HG03469 (cell line): ENCODE measurements at regions not wholly inside any gene's neighbourhood (a gene's known extent, or its start where the extent isn't known, plus 50 kb on each side); places are given as distances from the start of the nearest gene placed in this dataset.

Experiments
- ATAC-seq: cut with Tn5 transposase; IDR thresholded peaks from one replicate; pipeline ENCODE4 v1.9.1; 2021; ENCODE audit warnings: mild to moderate bottlenecking, moderate library complexity, moderate number of reproducible peaks; ENCODE audit not compliant: unreplicated experiment

DNA sequence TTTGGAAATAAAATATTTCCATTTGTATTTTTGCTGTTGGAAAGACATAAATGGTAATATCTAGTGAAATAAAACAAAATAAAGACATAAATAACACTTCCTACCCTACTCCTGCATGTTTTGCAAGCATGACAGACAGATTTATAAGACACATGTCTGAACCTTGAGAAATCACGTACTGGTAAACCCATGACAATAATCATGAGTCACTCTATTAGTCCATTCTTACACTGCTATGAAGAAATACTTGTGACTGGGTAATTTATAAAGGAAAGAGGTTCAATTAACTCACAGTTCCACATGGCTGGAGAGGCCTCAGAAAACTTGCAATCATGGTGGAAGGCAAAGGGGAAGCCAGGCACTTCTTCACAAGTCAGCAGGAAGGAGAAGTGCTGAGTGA is 942.2 kb downstream of the REEP3 start:
- no peak for ATAC-seq

DNA sequence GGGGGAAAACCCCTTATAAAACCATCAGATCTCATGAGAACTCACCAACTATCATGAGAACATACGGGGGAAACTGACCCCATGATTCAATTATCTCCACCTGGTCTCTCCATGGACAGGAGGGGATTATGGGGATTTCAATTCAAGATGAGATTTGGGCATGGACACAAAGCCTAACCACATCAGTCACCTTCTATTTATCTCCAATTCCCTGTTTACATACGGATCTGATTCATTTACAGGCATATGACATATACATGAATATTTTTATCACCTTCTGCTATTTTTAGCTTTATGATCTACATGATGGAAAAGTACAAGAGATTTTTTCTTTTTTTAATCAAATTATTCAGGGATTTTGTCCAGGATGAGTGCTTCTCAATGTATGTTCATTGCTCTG is 944.5 kb downstream of the REEP3 start:
- no peak for ATAC-seq

DNA sequence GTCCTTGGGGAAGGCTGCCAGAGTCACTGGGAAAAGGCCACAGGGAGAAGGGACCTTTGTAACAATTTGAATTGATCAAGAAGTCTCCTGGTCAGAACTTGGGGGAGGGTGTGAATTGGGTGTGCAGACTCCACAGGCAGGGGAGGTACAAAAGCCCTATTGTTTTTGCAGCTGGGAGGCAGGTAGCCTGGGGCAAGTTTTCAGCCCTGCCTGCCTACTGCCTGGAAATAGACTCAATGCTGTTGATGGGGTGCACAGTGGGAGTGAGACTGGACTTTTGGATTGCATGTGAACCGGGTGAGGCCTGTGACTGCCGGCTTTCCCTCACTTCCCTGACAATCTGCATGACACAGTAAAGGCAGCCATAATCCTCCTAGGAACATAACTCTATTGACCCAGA is 947.0 kb downstream of the REEP3 start:
- no peak for ATAC-seq

DNA sequence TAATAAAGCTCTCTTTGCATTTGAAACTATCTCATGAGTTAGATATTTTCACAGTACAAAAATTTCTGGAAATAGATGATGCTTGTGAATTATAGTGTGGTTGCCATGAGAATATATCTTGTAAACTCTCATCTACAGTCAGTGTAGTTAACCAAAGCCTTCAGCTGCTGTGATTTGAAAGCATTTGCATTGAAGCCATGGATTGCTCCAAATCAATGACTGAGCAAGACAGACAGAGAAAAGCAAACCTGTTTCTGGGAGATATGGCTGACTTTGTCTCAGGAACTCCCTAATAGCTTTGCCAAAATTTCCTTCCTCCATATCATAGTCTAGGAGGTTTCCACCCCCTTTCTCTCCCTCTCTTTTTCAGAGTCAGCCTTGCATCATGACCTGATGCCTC is 955.3 kb downstream of the REEP3 start:
- no peak for ATAC-seq

DNA sequence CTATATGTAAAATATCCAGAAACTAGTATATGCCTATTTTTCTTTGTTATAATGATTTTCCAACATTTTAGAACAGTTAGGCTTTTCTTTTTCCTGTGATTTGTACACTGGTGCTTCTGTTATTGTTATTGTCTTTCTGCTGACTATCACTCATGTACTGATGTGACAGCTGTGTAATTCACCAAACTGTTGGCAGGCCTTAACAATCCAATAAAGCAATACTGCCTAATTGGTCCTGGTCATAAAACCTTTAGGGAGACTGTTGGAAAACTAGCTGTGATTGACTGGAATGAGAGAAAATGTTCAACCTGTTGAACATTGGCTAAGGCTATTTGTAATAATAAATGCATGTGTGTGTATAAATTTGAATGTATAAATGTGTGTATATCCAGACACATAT is 956.6 kb downstream of the REEP3 start:
- no peak for ATAC-seq

DNA sequence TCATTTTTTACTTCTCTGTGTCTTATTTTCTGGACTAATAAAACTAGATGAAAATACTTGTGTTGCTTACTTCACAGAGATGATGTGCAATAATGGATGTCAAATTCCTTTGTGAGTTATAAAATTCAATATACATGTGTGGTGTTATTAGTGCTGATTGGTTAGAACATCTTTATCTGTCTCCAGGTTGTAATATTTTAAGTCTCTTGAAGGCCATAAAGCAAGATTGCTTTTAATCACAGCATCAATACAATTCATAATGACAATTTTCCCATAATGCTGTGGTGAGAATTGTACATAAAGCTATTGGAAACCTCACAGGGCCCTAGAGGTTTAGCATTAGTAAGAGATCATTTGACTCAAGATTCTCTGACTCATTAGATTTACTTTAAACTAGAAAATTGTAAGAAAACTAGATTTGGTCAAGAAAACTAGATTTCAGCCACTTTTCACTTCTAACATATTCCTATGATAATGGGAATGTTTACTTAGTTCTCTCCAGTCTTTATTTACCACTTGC is 963.7 kb downstream of the REEP3 start:
- no peak for ATAC-seq

DNA sequence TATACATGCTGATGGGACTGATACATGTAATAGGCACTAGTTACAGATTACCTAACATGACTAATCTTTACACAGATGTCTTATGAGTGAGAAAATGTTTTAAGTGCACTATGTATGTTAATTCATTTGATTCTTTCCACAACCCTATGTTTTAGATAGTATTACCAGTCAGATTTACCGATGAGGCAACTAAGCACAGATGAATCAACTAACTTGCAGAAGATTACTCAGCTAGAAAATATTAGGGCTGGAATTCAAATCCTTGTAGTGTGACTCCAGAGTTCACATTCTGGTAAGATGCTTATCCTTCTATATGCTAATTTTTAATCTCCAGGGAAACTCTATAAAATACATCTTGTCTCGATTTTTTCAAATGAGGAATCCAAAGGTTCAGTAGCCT is 964.9 kb downstream of the REEP3 start:
- no peak for ATAC-seq

DNA sequence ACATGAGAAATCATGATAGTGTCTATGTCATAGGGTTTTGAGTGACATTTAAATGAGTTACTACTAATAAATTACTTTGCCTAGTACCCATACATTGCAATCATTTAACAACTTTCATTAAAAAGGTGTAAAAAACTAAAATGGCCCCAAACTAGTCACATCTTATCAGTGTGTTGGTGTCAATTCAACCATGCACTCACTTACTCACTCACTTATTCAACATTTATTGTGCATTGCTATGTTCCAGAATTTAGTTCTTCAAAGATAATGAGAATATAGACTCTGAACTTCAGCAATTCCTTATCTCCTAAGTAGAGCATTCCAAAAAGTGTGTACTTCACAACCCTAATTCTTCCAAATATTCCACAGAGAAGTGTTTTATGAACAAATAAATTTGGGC is 965.7 kb downstream of the REEP3 start:
- no peak for ATAC-seq

DNA sequence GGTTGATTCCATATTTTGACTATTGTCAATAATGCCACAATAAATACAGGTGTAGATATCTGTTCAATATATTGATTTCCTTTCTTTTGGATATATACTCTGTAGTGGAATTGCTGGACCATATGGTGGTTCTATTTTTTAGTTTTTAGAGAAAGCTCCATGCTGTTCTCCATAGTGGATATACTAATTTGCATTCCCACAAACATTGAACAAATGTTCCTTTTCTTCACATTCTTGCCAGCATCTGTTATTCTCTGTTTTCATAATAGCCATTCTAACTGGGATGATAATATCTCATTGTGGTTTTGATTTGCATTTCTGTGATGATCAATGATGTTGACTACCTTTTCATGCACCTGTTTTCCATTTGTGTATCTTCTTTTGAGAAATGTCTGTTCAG is 973.7 kb downstream of the REEP3 start:
- ATAC-seq = no peak

DNA sequence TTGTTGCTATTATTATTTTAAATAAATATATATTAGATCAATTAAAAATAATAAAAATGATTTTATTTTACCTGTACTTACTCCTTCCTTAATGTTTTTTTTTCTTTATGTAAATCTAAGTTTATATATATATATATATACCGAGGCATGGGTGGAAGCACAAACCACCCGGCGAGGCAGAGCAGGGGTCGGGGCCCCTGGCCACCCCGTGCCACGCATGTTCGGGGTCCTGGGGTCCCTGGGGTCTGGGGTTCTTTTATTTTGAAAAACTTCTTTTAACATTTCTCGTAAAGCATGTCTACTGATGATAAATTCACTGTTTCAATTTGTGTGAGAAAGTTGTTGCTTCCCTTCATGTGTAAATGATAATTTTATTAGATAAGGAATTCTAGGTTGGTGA is 976.1 kb downstream of the REEP3 start:
- no peak for ATAC-seq

DNA sequence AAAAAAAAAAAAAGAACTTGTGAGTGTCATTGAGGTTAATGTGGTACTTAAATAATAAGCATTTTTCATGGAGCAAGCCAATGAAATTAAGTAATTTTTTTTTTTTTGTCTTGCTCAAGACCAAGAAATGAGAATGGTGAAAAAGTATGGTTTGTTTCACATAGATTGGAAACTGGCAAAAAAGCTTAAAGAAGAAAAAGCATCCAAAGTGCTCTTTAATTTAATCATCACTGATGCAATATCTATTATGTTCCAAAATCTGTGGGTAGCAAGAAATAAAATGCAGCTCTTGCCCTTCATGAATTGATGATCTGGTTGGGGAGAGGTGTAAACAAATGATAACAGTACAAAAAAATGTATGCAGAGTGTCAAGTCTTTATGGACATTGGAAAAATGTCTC is 980.6 kb downstream of the REEP3 start:
- ATAC-seq = no peak

DNA sequence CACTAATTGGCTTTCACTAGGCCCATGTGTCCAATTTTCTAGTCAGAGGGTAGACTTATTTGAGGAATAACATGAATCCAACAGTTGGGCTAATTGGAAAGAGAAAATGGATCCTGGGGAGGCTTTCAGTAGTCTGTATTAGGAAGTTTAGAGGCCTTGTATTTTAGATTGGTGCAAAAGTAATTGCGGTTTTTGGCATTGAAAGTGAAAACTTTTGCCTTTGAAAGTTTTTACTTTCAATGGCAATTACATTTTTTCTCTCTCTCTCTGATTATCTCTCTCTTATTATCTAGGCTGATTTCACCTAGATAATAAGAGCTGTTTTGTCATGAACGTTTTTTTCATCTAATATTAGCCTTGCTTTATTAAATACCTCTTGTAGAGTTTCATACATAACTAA is 981.7 kb downstream of the REEP3 start:
- no peak for ATAC-seq

DNA sequence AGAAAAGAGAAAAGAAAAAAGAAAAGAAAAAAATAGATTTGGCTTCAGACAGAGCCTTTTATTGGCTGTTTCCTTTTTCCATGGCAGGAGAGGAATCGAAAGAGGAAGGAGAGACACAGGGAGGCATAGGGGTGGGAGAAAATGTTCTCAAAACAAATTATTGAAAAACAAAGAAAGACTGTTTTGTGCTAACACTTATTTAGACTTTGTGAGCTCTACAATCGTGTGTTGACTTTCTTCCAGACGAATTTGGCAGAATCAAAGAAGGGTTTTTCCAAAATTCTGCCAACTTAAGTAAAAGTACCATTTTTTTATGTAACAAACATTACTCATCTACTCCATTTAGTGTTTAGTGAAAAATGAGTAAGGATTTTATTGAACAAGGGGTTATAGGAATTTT is 982.2 kb downstream of the REEP3 start:
- no peak for ATAC-seq

DNA sequence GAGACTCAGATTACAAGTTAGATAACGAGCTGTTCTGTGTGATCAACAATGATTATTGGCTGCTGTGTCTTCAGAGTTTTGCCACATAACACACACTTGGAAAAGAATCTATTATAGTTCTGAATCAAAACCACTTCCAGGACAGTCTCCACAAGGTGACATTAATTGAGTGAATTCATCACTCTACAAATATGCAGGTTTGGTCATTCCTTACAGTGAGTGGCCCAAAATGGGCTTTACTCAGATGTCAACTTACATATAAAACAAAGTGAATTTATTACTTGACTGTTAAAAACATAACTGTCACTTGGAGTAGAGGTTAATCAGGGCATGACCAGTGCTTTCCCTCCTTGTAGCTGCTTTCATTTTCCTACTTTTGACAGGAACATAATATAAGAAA is 984.3 kb downstream of the REEP3 start:
- ATAC-seq = no peak

DNA sequence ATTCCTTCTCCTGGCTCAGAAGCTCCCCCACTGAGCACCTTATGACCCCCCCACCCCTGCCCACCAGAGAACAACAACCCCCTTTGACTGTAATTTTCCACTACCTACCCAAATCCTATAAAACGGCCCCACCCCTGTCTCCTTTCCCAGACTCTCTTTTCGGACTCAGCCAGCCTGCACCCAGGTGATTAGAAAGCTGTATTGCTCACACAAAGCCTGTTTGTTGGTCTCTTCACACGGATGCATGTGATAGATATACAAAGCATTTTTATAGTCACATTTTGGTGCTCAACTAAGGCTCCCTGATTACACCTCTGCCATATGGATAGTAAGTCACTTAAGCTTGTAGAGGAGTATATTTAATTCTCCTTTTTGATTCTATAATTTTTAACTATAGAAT is 985.8 kb downstream of the REEP3 start:
- no peak for ATAC-seq

DNA sequence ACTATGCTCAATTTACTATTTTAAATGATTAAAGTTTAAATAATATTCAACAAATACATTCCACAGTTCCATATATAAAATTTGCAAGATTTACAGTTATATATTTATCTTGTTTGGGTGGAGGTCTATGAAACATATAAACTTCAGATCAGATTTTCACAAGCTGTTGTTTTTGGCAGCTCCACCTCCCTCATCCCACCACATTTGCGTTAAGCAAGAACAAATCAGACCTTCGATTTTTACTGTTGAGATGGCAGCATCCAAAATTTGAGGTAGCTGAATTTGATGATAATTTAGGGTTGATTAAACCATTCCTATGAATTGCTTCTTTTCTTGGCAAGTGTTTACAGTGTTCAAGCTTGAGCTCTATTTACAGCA is 986.4 kb downstream of the REEP3 start:
- ATAC-seq = no peak

DNA sequence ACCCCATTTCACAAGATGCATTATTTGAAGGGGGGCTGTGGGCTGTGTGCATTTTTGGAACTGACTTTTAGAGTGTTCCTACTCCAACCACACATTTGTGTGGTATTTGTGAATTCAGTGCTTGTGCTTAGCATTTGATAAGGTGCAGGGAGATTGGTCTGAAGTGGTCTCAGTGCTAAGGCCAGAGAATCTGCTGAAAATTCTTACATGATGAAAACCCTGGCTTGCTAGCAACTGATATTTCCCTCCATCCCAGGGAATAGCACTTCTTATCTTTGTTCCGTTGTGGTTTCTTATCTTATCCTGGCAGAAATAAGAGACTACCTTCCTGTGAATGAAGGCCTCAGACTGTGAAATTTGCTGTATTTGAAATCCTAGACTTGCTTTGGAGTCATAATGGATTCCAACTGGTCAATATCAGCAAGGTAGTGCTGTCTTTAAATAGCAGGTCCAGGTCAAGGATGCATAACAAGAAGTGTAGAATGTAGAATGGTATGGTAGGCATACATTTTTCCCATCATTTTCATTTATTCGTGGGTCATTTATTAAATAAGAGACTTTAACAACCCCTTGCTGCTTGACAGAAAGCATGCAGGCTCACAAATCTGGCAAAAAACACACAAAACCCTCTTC is 986.9 kb downstream of the REEP3 start:
- ATAC-seq = no peak

DNA sequence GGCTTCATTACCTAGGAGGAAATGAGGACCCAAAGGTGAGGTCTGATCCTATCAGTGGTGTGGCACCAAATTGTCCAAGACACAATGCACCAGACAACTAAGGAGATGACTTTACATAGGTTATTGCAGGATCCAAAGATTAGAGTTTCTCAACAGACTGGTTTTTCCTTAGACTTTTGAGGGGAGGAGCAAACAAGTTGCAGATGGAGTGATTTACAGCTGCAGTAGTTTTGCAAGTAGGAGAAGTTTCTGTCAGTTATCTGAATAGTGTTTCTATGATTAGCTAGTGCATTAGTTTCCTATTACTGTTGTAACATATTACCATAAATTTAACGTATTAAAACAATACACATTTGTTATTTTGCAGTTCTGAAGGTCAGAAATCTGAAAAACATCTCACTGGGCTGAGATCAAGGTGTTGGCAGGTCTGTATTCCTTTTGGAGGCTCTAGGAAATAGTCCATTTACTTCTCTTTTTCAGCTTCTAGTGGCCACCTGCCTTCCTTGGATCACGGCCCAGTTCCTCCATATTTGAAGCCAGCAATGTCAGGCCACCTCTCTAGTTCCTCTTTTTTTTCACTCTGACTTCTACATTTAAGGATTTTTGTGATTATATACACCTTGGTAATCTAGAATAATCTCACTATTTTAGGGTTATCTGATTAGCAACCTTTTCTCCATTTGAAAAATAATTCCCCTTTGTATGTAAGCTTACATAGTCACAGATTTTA is 994.9 kb downstream of the REEP3 start:
- no peak for ATAC-seq

DNA sequence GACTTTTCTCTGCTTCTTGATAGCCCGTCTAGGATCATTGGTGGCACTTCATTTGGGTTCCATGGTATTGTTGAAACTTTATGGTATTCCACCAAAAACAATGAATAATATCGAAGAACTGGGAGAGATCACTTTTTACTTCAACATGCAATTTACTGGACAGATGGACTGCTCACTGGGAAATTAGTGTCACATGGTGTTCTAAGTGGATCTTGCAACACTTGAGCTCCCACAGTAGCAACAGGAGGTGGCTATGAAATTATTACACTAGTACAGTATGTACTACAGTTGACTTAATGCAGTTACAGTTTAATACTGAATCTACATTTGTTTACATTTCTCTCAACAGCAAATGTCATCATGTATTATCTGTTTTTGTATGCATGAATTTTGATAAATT is 997.3 kb downstream of the REEP3 start:
- ATAC-seq = no peak

DNA sequence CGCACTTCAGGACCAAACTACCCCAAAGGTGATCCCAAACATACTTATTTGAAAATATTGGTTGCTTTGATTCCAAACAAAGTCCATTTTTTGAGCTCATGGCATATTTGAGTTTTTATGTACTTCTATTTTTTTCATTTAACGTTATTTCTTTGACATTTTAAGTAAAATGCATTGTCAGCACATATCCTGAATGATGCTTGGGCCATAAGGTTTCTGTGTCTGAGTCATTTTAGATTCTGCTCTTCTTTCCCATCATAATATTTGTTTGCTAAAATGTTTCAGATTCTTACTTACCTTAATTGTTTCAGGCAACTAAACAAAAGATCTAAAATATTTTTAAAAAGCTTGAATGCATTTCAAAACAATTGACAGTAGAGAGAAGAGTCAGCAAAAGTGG is 998.2 kb downstream of the REEP3 start:
- ATAC-seq = no peak

DNA sequence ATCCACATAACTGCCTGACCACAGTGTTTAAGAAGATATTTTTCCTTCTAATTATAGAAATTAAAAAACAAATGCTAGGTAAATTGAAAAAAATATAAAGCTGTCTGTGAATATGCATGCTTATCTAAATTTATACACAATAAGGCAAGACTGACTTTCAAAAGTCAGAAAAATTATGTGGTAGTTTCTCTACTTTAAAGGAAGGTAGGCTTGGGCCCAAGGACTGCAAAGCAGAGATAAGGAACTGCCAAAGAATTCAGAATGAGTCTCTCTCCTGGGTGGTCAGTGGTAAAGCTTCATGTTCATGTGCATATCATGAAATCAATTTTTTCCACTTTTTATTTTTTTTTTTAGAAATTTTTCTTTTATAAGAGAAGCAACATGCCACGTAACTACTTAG is 998.6 kb downstream of the REEP3 start:
- ATAC-seq = no peak

DNA sequence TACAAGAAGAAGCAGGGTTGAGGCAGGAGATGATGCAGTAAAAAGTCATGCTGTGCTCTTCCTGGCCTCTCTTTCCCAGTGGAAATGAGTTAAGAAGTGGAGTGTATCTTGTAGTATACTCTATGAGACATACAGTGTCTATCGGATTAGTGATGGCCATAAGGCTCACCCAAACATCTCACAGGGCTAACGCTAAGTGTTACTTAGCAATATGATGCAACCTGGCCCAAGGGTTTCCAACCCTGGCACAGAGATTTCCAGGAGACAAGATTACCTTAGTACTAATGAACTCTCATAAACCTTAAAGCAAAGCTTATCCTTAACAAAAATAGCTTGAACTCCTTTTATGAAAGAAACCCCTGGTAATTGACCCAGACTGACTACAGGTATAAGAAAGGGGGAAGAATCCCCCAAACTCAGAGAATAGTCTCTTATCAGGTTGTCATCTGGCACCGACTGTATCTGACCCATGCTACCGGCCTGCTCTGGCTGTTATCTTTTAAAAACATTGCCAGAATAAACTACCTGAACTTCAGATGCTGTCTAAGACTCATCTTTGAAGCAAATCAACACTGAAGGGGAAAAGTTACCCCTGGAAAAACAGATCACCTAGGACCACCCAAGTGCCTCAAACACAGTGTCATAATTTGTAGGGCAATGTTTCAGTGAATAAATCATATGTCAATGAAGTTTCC is 1002.0 kb downstream of the REEP3 start:
- ATAC-seq = no peak
